Heart left ventricle (tissue), 13 donors: ENCODE measurements at regions not wholly inside any gene's neighbourhood (a gene's known extent, or its start where the extent isn't known, plus 50 kb on each side); places are given as distances from the start of the nearest gene placed in this dataset.

Experiments
- CTCF ChIP-seq, 12 donors: fragments of 200-600 bp; sonication (generic) in 4 of 12; IDR thresholded peaks; one replicate each; pipeline versions ENCODE4 v1.5.0 to v1.8.0; 2018 to 2022; ENCODE audit warnings: antibody characterized with exemption in 12 of 12, mild to moderate bottlenecking in 5 of 12
- POLR2A ChIP-seq, 2 donors: fragments of 450-650 bp; IDR thresholded peaks; one replicate each; pipeline ENCODE4 v1.6.1; 2017; ENCODE audit warnings: antibody characterized with exemption in 2 of 2, mild to moderate bottlenecking in 2 of 2, moderate library complexity in 2 of 2
- donor health status: ischemic (EF 13 %, LVEDD 7.1; RV severe dilation, severe dysfunction).
- donor health status: DM: no; HTN: yes; CAD: no.
- donor health status: DM: no; HTN: no; CAD: no.
- donor health status: ischemic (EF 25% LVEDD 6.9; RV normal size, moderate dysfunction).
- donor health status: ischemic (EF 25% LVEDD 5.7; RV mildly dilated, moderate dysfunction).
- donor health status: ischemic (EF 35%, LVEDD 5.7; RV mildly dilated, moderate dysfunction).
- donor health status: nonischemic (EF 11% LVEDD 7.7; RV severe dilation, severe dysfunction).
- donor health status: DM: yes; HTN: yes; CAD: no.
- donor health status: PGD.
- donor health status: ischemic (EF 29% LVEDD 5.4; RV normal size, mild dysfunction).
- donor health status: nonischemic (EF 23%, LVEDD 6.1; RV moderate dilation, normal function).

- TF ChIP-seq CTCF (IDR thresholded peaks at IDR 0.05) (no peak), POLR2A (IDR thresholded peaks at IDR 0.05) (no peak)
These were observed 111.5 kb upstream of the NHSL1 start for GRCh38 chr6:138610816-138611215.
